SIG-M5 treated with dmso at 0.1 percent for 504 hours (cell line): ENCODE measurements at regions not wholly inside any gene's neighbourhood (a gene's known extent, or its start where the extent isn't known, plus 50 kb on each side); places are given as distances from the start of the nearest gene placed in this dataset.
A peak's percentile ranks its signal among the peaks of the same experiment; 100 is the strongest.

ENCODE experiments used
- DNase-seq: peaks from one replicate; lab custom pipeline; 2025; ENCODE audit not compliant: unreplicated experiment; lab: John Stamatoyannopoulos, UW

GRCh38 chr12:75844049-75844770, 187.4 kb downstream of the PHLDA1 start:
- DNase-seq: no peak

GRCh38 chr12:75842090-75842489, 189.5 kb downstream of the PHLDA1 start:
- DNase-seq: no peak

- DNase-seq: no peak
Observed at GRCh38 chr12:75840994-75841355, 190.6 kb downstream of the PHLDA1 start.

- no peak for DNase-seq
Observed at GRCh38 chr12:75838309-75838708, 193.3 kb downstream of the PHLDA1 start.

- DNase-seq: no peak
Observed at GRCh38 chr12:75837700-75838099, 193.9 kb downstream of the PHLDA1 start.

GRCh38 chr12:75836533-75836932, 195.0 kb downstream of the PHLDA1 start:
- no peak for DNase-seq

- DNase-seq: no peak
Observed at GRCh38 chr12:75834591-75834990, 197.0 kb downstream of the PHLDA1 start.

GRCh38 chr12:75833268-75833667, 198.3 kb downstream of the PHLDA1 start:
- no peak for DNase-seq

- no peak for DNase-seq
Observed at GRCh38 chr12:75831402-75831801, 200.2 kb downstream of the PHLDA1 start.

GRCh38 chr12:75827061-75827460, 204.5 kb downstream of the PHLDA1 start:
- no peak for DNase-seq

GRCh38 chr12:75825686-75826085, 205.9 kb downstream of the PHLDA1 start:
- no peak for DNase-seq

GRCh38 chr12:75823475-75823874, 208.1 kb downstream of the PHLDA1 start:
- DNase-seq: no peak

GRCh38 chr12:75822416-75822815, 209.2 kb downstream of the PHLDA1 start:
- DNase-seq: no peak

GRCh38 chr12:75820848-75821578, 210.6 kb downstream of the PHLDA1 start:
- DNase-seq: no peak

- DNase-seq: no peak
Observed at GRCh38 chr12:75820071-75820470, 211.5 kb downstream of the PHLDA1 start.

GRCh38 chr12:75819512-75819911, 212.1 kb downstream of the PHLDA1 start:
- DNase-seq: no peak

- DNase-seq: no peak
Observed at GRCh38 chr12:75818863-75819262, 212.7 kb downstream of the PHLDA1 start.

GRCh38 chr12:75816897-75817296, 214.7 kb downstream of the PHLDA1 start:
- DNase-seq: peak; percentile 24

GRCh38 chr12:75815756-75816155, 215.8 kb downstream of the PHLDA1 start:
- DNase-seq: no peak

GRCh38 chr12:75814851-75815754, 216.5 kb downstream of the PHLDA1 start:
- no peak for DNase-seq

- no peak for DNase-seq
Observed at GRCh38 chr12:75813072-75813471, 218.5 kb downstream of the PHLDA1 start.
